Kasumi-1 (cell line): ENCODE measurements at regions not wholly inside any gene's neighbourhood (a gene's known extent, or its start where the extent isn't known, plus 50 kb on each side); places are given as distances from the start of the nearest gene placed in this dataset.

Source experiments
- DNase-seq, 2 experiments: peaks; one replicate each; lab custom pipeline; 2025; lab: John Stamatoyannopoulos, UW

GRCh38 chr21:32134441-32135130 is 144.3 kb downstream of the MIS18A start:
- DNase-seq: no peak

DNA sequence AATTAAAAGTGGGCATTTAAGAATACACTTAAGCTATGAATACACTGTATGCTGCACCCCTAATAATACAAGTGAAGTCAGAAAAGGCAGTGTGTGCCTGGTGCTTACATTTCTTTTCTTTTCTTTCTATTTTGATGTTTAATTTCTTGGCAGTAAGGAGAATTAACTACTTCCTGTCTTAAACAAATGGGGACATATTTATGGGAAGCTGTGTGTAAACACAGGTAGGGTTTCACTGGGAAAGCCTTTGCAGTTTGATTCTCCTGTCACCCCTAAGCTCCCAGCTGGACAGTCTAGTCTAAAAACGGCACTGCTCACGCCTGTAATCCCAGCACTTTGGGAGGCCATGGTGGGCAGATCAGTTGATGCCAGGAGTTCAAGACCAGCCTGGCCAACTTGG is 146.0 kb downstream of the MIS18A start:
- no peak for DNase-seq

DNA sequence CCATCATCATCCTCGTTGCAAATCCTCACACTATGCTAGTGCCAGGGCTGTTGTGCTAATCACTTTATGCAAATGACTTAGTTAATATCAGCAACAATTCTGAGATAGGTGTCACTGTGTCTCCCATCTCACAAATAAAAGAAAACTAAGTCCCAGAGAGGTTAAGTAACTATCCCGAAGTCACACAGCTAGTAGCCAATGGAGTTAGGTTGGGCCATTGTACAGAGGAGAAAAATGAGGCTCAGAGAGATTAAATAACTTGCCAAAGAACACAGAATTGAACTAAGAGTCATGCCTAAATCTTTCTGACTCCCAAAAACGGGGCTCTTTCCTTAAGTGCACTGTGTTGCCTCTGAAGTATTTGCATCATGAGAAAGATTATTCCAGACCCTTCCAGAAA is 146.4 kb downstream of the MIS18A start:
- no peak for DNase-seq

DNA sequence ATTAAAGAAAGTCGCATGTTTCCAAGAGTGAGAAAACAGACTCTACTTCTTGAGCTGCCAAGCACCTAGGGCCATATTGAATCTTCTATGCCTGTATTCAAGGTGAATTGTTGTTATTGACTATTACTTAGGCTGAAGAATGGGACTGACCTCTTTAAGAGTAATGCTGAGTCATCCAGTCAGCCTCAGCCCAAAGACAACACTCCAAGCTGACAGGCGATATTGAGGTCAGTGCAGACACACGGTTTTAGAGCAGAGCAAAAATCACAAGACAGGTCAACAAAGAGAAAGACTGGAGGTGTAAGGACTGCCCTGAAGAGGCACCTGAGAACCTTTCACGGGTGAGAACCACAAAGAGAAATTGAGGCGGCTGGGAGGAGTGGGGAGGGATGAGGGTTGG is 146.9 kb downstream of the MIS18A start:
- no peak for DNase-seq

DNA sequence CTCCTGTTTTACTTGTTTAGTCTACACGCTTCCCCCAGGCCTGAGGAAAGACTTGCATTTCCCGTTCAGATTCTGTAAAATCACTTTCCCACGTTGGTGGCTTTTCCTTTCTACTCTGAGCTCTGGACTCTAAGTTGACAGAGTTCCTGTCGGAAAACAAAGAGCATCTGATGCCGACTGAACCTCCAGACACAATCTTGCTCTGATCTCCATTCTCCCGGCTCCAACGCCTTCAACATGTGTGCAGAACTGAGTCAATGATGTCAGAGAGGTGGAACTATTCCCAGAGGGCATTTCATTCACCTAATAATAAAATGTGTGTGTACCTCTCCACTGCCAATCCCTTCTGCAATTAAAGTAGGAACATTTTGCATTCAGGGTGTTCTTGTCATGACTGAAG is 147.7 kb downstream of the MIS18A start:
- no peak for DNase-seq

DNA sequence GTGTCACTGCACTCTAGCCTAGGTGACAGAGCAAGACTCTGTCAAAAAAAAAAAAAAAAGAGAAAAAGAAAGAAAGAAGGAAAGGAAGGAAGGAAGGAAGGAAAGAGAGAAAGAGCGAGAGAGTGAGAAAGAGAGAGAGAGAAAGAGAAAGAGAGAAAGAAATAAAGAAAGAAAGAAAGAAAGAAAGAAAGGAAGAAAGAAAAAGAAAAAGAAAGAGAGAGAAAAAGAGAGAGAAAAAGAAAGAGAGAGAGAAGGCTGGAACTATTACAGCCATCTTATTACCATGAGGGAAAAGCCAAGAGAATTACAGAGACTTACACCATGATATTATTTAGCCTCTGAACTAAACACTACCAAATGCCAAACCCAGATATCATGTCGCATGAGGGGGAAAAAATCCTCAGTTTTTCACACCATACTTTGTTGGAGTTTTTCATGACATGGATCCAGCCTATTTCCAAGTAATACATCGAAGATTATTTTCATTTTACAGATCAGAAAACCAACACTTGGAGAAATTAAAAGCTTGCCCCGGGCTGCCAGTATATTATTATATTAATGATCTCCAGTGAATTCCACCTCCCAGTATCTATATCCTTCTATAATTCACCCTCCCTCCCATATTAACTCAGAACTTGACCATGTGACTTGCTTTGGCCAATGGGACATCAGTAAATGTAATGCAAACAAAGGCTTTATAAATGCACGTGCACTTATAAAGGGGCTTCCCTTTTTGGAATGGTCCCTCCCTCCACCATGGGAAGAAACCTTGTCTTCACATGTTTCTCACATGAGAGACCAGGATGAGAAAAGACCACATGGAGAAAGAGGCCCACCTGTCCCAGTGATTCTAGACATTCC is 148.6 kb downstream of the MIS18A start:
- no peak for DNase-seq

DNA sequence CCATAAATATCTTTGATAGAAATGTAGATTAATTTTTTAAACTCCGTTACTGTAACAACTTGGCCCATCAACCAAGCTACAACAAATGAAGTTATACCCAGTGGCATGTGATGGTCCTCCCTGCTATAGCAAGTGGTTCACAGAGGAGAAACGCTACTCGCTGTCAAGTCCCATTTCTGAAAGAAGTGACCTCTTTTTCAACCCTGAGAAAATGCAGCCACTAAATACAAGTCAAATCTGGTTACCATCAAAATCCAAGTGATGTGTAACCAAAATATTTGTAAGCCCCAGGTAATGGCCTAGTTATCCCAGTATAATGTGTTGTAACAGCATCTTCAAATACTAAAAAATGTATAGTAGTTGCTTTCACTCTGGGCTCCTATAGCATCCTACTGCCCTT is 151.8 kb downstream of the MIS18A start:
- DNase-seq: no peak

DNA sequence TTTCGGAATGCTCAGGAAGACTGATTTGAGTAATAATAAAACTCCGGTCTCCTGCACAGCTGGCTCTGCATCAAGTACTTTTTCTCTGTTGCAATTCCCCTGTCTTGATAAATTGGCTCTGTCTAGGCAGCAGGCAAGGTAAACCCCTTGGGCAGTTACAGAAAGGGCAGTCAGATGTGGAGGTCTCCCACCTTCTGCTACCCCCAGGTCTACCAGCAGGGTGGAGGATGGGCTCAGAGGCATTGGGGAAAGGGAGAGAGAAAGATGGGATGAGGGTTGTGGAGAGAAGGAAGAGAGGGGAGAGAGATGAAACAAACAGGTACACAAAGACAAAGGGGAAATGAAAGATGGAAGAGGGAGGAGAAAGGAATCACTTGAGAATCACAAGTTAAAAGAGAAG is 156.8 kb downstream of the MIS18A start:
- no peak for DNase-seq

DNA sequence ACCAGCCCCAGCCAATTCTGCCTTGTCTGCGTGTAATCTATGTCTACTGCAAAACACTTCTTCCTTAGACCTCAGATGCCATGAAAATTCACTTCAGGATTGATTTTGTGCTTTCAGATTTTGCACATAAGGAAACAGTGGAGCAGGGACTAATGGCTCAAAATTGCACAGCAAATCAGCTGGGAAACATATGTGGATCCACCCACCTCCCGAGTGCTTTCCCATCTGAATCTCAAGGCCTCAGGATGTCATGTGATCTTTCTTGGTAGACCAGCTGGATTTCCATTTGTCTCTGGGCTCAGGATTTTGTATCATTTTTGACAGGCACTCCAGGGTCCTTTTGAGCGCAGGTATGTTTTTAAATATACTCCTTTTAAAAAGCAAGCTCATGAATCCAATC is 158.6 kb downstream of the MIS18A start:
- no peak for DNase-seq

DNA sequence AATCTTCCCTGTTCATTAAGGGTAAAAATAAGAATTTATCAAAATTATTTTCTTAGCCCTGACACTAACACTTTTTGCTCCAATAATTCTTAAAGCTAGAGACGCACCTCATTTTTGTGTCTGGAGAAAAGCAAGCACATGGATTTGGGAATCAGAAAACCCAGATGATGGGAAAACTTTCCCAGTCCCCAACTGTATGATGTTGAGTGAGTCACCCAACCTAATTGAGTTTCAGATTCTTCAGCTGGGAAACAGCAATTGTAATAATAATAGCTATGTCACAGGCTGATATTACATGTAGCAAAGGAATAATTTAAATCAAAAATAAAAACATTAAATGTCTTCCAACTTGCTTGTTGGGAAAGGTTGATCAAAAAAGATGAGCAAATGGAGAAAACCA is 159.0 kb downstream of the MIS18A start:
- DNase-seq: no peak

GRCh38 chr21:32119389-32119788 is 159.5 kb downstream of the MIS18A start:
- no peak for DNase-seq

DNA sequence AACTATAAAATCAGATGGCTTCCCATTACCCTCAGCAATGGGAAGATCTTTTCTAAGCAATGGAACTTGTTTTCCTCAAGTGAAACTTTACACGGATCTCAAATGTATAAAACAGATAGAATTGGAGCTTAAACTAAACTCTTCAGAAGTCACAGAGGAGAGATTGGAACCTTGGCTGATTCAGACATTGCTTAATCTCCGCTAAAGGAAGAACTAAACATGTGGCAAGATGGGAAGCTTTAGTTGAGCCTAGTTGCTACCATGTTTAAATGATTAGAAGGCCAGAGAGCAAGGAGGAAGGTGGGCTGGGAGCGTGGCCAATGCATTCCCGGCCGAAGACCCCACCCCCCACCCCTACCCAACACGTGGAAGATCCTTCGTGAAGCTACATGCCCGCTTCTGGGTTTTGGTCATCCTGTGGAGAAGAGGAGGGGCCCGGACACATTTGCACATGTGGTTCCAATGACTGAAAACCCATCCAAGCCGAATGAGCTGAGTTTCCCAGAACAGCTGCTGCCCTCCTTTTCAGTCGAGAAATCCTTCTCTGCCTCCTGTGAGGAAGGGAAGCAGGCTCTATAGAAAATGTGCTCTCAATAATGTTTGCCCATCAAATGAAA is 164.3 kb downstream of the MIS18A start:
- DNase-seq: no peak

DNA sequence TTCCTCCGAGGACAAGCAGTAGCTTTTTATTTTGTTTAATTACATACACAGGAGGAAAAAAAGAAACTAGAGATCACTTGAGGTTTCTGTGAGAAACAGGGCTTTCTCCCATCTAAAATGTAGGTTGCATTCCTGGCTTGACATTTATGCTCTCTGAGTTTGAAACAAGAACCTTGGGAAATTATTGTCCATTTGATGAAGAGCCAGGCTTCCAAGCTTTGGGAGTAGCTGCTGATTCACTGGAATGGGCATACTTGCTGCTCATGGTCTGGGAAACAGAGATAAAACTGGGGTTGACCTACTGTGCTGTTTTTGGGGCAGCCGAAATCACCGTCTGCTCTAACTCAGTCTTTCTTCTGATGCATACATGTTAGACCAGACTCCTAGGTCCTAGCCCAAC is 165.4 kb downstream of the MIS18A start:
- no peak for DNase-seq

GRCh38 chr21:32112195-32112594 is 166.7 kb downstream of the MIS18A start:
- DNase-seq: no peak

GRCh38 chr21:32108566-32108965 is 170.3 kb downstream of the MIS18A start:
- no peak for DNase-seq

DNA sequence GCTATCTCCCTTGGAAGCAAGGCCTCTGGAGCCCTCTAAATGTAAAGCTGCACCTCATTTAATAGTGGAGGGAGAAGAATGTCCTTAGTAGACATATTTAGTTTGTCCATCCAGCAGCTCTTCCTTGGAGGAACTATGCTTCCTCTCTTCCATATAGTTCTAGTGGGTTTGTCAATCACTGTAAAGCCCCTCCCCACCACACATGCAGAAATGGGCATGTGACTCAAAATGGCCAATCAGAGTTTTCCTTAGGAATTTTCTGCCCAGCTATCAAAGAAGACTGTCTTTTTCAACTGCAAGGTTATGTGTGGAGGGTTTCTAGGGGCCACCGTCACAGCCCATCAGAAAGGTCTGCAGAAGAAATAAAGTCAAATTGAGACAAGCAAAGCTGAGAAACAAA is 175.5 kb downstream of the MIS18A start:
- DNase-seq: no peak

- DNase-seq: no peak
These were observed 176.4 kb downstream of the MIS18A start for GRCh38 chr21:32102426-32102825.

GRCh38 chr21:32101277-32101676 is 177.6 kb downstream of the MIS18A start:
- no peak for DNase-seq

- no peak for DNase-seq
These were observed 178.4 kb downstream of the MIS18A start for GRCh38 chr21:32100423-32100822.

GRCh38 chr21:32099812-32100416 is 178.9 kb downstream of the MIS18A start:
- no peak for DNase-seq

DNA sequence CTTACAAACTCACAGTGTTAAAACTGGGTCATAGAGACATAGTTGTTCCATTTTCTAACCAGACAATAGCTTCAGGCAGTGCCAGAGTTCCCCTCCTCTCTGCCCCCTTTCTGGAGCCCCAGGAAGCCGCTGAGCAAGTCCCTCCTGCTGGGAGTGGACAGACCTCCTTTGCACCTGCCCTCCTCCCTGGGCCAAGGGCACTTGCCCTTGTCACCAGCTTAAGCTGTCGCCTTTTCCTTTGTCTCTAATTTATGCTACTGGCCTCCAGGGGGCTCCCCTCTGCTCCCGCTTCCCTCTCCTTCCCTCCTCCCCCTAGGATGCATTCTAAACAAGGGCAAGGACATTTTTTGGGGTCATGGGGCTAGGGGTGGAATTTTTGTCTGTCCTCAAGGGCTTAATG is 182.4 kb downstream of the MIS18A start:
- DNase-seq: peak; percentile 23 to 53

DNA sequence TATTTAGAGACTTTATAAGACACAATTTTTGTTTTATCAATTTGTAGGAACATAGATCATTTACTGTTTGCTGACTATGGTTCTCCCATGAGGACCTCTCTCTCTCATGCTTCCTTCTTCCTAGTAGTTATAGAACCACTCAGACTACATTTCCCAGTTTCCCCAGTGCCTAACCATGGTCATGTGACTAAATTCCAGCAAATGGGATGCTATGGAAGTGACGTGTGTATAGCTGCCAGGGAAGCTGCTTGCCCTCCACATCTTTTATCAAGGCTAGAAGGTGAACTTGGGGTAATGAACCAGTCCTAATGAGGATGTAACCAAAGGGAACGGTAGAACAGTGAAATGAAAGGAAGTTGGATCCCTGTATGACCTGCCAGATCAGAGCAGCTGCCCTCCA is 184.0 kb downstream of the MIS18A start:
- DNase-seq: no peak
